Astrocyte (in vitro differentiated cells and primary cell): ENCODE measurements at regions not wholly inside any gene's neighbourhood (a gene's known extent, or its start where the extent isn't known, plus 50 kb on each side); places are given as distances from the start of the nearest gene placed in this dataset.
A peak's percentile ranks its signal among the peaks of the same experiment; 100 is the strongest.

Experiments
- DNase-seq: peaks from one replicate; pipeline ENCODE4 v3.0.0-alpha.2; 2010; ENCODE audit warnings: low read depth
- FAIRE-seq: peaks from 2 replicates; lab custom pipeline; 2011; peaks lifted over from hg19 to GRCh38; lab: Jason Lieb, UNC
- H2AFZ ChIP-seq: 2 replicates; pipeline ENCODE4 v1.6.0; 2012; ENCODE audit warnings: low read depth, low read length, inconsistent platforms
- H3K27ac ChIP-seq: 2 replicates; pipeline ENCODE4 v1.5.1; 2011; ENCODE audit warnings: low read depth, low read length, inconsistent platforms
- H3K27me3 ChIP-seq: 2 replicates; pipeline ENCODE4 v1.6.0; 2011; ENCODE audit warnings: low read length, inconsistent platforms; ENCODE audit not compliant: insufficient read depth
- H3K36me3 ChIP-seq: 2 replicates; pipeline ENCODE4 v1.5.1; 2011; ENCODE audit warnings: low read length, inconsistent platforms; ENCODE audit not compliant: insufficient read depth
- H3K4me1 ChIP-seq: 2 replicates; pipeline ENCODE4 v1.5.1; 2011; ENCODE audit warnings: low read length, inconsistent platforms; ENCODE audit not compliant: insufficient read depth
- H3K4me2 ChIP-seq: 2 replicates; pipeline ENCODE4 v1.6.0; 2012; ENCODE audit warnings: low read length, inconsistent platforms
- H3K4me3 ChIP-seq: 2 replicates; pipeline ENCODE4 v1.5.1; 2011; ENCODE audit warnings: low read depth, mild to moderate bottlenecking, low read length, inconsistent platforms; ENCODE audit not compliant: insufficient read depth
- H3K79me2 ChIP-seq: 2 replicates; pipeline ENCODE4 v1.6.0; 2012; ENCODE audit warnings: mild to moderate bottlenecking, low read length, inconsistent platforms; ENCODE audit not compliant: insufficient read depth
- H3K9ac ChIP-seq: 2 replicates; pipeline ENCODE4 v1.6.0; 2012; ENCODE audit warnings: mild to moderate bottlenecking, low read length, inconsistent platforms
- H3K9me3 ChIP-seq: 2 replicates; pipeline ENCODE4 v1.5.1; 2012; ENCODE audit warnings: low read depth, mild to moderate bottlenecking, low read length, inconsistent platforms; ENCODE audit not compliant: insufficient read depth
- H4K20me1 ChIP-seq: 2 replicates; pipeline ENCODE4 v1.6.0; 2012; ENCODE audit warnings: low read length, inconsistent platforms; ENCODE audit not compliant: insufficient read depth
- H3K27ac Mint-ChIP-seq: one replicate; pipeline ENCODE4 v1.8.0; 2021; ENCODE audit warnings: mild to moderate bottlenecking, mixed read lengths; ENCODE audit not compliant: unreplicated experiment
- H3K27me3 Mint-ChIP-seq: one replicate; pipeline ENCODE4 v1.8.0; 2021; ENCODE audit warnings: low read depth, mixed read lengths; ENCODE audit not compliant: unreplicated experiment
- H3K36me3 Mint-ChIP-seq: one replicate; pipeline ENCODE4 v1.8.0; 2021; ENCODE audit warnings: low read depth, mixed read lengths; ENCODE audit not compliant: unreplicated experiment
- H3K4me1 Mint-ChIP-seq: one replicate; pipeline ENCODE4 v1.8.0; 2021; ENCODE audit warnings: low read depth, mixed read lengths; ENCODE audit not compliant: unreplicated experiment
- H3K4me3 Mint-ChIP-seq: one replicate; pipeline ENCODE4 v1.8.0; 2021; ENCODE audit warnings: mild to moderate bottlenecking, moderate library complexity, mixed read lengths; ENCODE audit not compliant: unreplicated experiment
- H3K9me3 Mint-ChIP-seq: one replicate; pipeline ENCODE4 v1.8.0; 2021; ENCODE audit warnings: mild to moderate bottlenecking, mixed read lengths; ENCODE audit not compliant: unreplicated experiment
- EZH2 ChIP-seq: IDR thresholded peaks from 2 replicates; pipeline ENCODE4 v1.6.1; 2012; ENCODE audit warnings: mild to moderate bottlenecking, low read length, inconsistent platforms; ENCODE audit not compliant: insufficient read depth
- TF ChIP-seq, protein P1 (sequence below): IDR thresholded peaks from 2 replicates; pipeline ENCODE4 v1.5.1; 2011; ENCODE audit warnings: low read depth, mild to moderate bottlenecking, inconsistent platforms, low read length, moderate library complexity; ENCODE audit not compliant: insufficient read depth

DNA sequence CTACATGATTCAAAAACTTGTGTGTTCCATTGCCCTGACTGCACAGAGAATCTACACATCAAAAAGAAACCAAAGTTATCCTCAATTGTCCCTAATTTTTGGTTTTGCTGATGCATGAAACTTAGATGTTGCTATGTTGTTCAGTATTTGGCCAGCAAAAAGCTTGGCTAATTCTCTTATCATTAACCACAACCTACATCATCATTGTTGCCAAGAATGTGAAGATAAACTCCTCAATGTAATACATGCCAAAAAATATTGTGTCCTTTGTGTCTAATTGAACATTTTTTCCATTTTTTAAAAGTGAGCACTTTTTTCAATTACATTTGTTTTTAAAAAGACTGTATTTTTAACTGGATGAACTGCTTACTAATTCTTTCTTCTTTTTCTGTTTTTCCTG lies 268.0 kb upstream of the SEMA3D start:
- DNase-seq (peak; percentile 80), FAIRE-seq (peak; percentile 76)
- Histone ChIP-seq H3K27me3 (peaks cover 1% of the 10 kb centered on the region), H3K9me3 (no peaks in the 10 kb centered on the region), H2AFZ (no peak overlapping the region), H3K4me1 (no peaks in the 10 kb centered on the region), H3K27ac (no peak overlapping the region), H4K20me1 (no peaks in the 10 kb centered on the region), H3K79me2 (no peaks in the 10 kb centered on the region), H3K4me3 (no peak overlapping the region), H3K36me3 (no peaks in the 10 kb centered on the region), H3K4me2 (no peak overlapping the region), H3K9ac (no peak overlapping the region)
- Mint-ChIP-seq H3K9me3 (no peaks in the 10 kb centered on the region), H3K4me3 (no peak overlapping the region), H3K4me1 (no peaks in the 10 kb centered on the region), H3K27ac (no peak overlapping the region), H3K36me3 (no peaks in the 10 kb centered on the region), H3K27me3 (no peaks in the 10 kb centered on the region)
- TF ChIP-seq EZH2: no peak
- TF ChIP-seq, protein P1, sequence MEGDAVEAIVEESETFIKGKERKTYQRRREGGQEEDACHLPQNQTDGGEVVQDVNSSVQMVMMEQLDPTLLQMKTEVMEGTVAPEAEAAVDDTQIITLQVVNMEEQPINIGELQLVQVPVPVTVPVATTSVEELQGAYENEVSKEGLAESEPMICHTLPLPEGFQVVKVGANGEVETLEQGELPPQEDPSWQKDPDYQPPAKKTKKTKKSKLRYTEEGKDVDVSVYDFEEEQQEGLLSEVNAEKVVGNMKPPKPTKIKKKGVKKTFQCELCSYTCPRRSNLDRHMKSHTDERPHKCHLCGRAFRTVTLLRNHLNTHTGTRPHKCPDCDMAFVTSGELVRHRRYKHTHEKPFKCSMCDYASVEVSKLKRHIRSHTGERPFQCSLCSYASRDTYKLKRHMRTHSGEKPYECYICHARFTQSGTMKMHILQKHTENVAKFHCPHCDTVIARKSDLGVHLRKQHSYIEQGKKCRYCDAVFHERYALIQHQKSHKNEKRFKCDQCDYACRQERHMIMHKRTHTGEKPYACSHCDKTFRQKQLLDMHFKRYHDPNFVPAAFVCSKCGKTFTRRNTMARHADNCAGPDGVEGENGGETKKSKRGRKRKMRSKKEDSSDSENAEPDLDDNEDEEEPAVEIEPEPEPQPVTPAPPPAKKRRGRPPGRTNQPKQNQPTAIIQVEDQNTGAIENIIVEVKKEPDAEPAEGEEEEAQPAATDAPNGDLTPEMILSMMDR: no peak

DNA sequence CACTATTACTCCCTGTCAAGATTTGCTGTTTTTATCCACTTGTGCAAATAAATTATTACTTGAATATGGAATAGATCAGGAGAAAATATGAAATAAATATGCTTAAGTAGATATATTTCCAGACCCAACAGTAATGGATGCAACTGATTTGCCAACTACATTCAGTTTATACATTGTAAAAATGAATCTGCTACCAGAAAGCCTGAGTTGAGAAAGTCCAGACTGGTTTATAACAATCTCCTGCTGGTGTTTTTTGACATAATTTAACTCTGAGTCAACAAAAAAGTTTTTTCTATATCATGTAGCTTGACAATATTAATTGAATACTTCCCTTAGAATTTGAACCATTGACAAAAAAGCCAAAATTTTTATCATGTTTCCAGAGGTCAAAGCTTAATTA lies 265.8 kb upstream of the SEMA3D start:
- Histone ChIP-seq H3K4me1 (no peaks in the 10 kb centered on the region), H3K4me2 (no peak overlapping the region), H4K20me1 (no peaks in the 10 kb centered on the region), H2AFZ (no peak overlapping the region), H3K27me3 (no peaks in the 10 kb centered on the region), H3K79me2 (no peaks in the 10 kb centered on the region), H3K9me3 (no peaks in the 10 kb centered on the region), H3K9ac (no peak overlapping the region), H3K4me3 (no peak overlapping the region), H3K36me3 (no peaks in the 10 kb centered on the region), H3K27ac (no peak overlapping the region)
- FAIRE-seq: no peak
- no peak for DNase-seq
- Mint-ChIP-seq H3K36me3 (no peaks in the 10 kb centered on the region), H3K27me3 (no peaks in the 10 kb centered on the region), H3K4me1 (no peaks in the 10 kb centered on the region), H3K9me3 (no peaks in the 10 kb centered on the region), H3K4me3 (no peak overlapping the region), H3K27ac (no peak overlapping the region)
- TF ChIP-seq, protein P1: no peak
- TF ChIP-seq EZH2: no peak

DNA sequence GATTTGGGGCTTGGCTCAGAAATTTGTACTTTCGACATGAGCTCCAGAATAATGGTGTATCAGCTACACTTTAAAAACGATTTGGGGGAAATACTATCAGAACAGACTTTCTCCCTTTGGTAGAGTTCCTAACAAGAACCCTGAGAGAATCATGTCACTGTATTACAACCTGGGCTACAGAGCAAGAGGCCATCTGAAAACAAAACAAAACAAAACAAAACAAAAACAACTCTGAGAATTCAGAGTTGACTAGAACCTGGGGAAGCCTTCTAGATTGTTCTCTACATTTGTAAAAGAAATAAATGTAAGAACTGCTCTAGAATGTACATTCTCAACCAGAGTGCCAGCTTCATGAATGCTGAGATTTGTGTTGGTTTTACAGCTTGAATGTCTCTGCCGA lies 262.6 kb upstream of the SEMA3D start:
- Histone ChIP-seq H4K20me1 (no peaks in the 10 kb centered on the region), H3K9me3 (no peaks in the 10 kb centered on the region), H3K9ac (no peak overlapping the region), H3K4me1 (no peaks in the 10 kb centered on the region), H2AFZ (no peak overlapping the region), H3K79me2 (no peaks in the 10 kb centered on the region), H3K36me3 (no peaks in the 10 kb centered on the region), H3K4me2 (no peak overlapping the region), H3K27me3 (no peaks in the 10 kb centered on the region), H3K27ac (no peak overlapping the region), H3K4me3 (no peak overlapping the region)
- H3K9me3 Mint-ChIP-seq: no peaks in the 10 kb centered on the region
- no peak overlapping the region for H3K4me3 Mint-ChIP-seq
- FAIRE-seq (no peak), DNase-seq (no peak)
- H3K4me1 Mint-ChIP-seq: no peaks in the 10 kb centered on the region
- no peak for TF ChIP-seq EZH2
- TF ChIP-seq, protein P1: no peak
- H3K27me3 Mint-ChIP-seq: no peaks in the 10 kb centered on the region
- H3K27ac Mint-ChIP-seq: no peak overlapping the region
- H3K36me3 Mint-ChIP-seq: no peaks in the 10 kb centered on the region
